ENCODE measurements at regions not wholly inside any gene's neighbourhood (a gene's known extent, or its start where the extent isn't known, plus 50 kb on each side); places are given as distances from the start of the nearest gene placed in this dataset.

DNA sequence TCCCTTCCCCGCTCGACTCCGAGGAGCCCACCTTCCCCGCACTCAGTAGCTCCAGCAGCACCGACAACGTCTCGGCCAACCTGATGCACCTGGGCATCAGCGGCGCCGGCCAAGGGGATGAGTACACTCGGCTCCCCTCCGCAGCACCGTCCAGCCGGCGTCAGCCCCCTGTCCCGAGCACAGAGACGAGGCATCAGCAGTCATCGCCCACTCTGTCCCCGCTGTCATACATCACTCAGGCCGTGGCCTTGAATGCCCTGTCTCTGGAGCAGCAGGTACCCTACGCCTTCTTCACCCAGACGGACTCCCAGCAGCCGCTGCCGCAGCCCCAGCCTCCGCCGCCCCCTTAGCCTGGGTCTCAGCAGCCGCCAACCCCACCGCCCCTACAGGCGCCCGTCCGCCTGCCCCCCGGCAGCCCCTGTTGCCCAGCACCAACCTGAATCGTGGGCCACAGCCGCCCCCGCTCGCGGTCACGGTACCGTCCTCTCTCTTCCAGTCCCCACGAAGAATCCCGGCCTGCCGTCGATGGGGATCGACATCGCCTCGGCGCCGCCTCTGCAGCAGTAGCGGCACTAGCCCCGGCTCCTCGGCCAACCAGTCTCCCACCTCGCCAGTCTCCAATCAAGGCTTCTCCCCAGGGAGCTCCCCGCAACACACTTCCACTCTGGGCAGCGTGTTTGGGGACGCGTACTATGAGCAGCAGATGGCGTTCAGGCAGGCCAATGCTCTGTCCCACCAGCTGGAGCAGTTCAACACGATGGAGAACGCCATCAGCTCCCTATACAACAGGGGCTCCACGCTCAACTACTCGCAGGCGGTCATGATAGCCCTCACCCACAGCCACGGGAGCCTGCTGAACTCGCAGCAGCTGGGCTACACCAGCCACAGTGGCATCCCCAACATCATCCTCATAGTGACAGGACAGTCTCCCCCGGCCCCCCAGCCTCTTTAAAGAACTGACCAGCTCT is 1195.9 kb upstream of the CHAC2 start:
- Histone ChIP-seq H3K4me1 (no peaks in the 10 kb centered on the region), H3K27ac (no peak overlapping the region), H3K4me3 (no peak overlapping the region), H3K36me3 (no peaks in the 10 kb centered on the region), H3K9me3 (no peaks in the 10 kb centered on the region), H3K27me3 (no peaks in the 10 kb centered on the region)
- intact Hi-C loops (cut with DNase I; ENCODE audit: low total_unique reads), result no loop called here
- TF ChIP-seq POLR2A (IDR thresholded peaks at IDR 0.05), result no peak
- TF ChIP-seq, protein P1, sequence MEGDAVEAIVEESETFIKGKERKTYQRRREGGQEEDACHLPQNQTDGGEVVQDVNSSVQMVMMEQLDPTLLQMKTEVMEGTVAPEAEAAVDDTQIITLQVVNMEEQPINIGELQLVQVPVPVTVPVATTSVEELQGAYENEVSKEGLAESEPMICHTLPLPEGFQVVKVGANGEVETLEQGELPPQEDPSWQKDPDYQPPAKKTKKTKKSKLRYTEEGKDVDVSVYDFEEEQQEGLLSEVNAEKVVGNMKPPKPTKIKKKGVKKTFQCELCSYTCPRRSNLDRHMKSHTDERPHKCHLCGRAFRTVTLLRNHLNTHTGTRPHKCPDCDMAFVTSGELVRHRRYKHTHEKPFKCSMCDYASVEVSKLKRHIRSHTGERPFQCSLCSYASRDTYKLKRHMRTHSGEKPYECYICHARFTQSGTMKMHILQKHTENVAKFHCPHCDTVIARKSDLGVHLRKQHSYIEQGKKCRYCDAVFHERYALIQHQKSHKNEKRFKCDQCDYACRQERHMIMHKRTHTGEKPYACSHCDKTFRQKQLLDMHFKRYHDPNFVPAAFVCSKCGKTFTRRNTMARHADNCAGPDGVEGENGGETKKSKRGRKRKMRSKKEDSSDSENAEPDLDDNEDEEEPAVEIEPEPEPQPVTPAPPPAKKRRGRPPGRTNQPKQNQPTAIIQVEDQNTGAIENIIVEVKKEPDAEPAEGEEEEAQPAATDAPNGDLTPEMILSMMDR (IDR thresholded peaks at IDR 0.05), result no peak
- no peak for DNase-seq

DNA sequence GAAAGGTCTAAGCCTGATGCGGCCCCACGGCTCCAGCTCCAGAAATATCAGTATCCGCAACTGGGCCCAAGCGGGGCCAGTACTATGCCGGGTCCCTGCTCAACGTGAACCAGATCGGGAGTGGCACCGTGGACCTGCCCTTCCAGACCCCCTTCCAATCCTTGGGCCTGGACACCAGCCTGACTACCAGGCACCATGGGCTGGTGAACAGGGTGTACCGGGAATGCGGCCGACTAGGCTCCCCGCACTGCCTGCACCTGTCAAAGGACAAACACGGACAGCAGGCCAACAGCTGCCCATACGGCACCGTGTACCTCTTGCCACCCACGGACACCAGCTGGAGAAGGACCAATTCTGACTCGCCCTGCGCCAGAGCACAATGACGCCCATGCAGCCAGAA is 1196.9 kb upstream of the CHAC2 start:
- Histone ChIP-seq H3K4me3 (no peak overlapping the region), H3K9me3 (no peaks in the 10 kb centered on the region), H3K27me3 (no peaks in the 10 kb centered on the region), H3K36me3 (no peaks in the 10 kb centered on the region), H3K27ac (no peak overlapping the region), H3K4me1 (no peaks in the 10 kb centered on the region)
- intact Hi-C loops (cut with DNase I; ENCODE audit: low total_unique reads), result no loop called here
- no peak for DNase-seq
- TF ChIP-seq, protein P1 (IDR thresholded peaks at IDR 0.05), result no peak
- no peak for TF ChIP-seq POLR2A (IDR thresholded peaks at IDR 0.05)

DNA sequence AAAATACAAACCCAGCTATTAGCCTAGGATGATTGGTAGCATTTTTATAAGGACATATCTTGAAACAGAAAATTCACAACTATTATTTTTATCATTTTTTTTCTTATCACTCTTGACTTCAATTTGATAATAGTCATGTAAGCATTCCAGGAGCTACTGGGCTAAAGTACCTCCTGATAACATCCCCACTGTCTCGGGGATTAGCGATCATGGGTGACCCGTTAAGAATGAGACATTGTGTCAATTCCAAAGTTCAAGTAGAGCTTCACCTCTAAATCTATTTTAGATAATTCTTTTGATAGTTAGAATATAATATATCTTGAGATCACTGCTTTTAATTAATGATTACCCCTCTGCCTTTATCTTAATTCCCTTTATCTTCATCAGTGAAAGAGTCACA is 1204.5 kb upstream of the CHAC2 start:
- Histone ChIP-seq H3K36me3 (no peaks in the 10 kb centered on the region), H3K4me3 (no peak overlapping the region), H3K27me3 (no peaks in the 10 kb centered on the region), H3K4me1 (no peaks in the 10 kb centered on the region), H3K9me3 (no peaks in the 10 kb centered on the region), H3K27ac (no peak overlapping the region)
- intact Hi-C loops (cut with DNase I; ENCODE audit: low total_unique reads), result no loop called here
- TF ChIP-seq, protein P1 (IDR thresholded peaks at IDR 0.05), result no peak
- no peak for TF ChIP-seq POLR2A (IDR thresholded peaks at IDR 0.05)
- DNase-seq, result no peak

DNA sequence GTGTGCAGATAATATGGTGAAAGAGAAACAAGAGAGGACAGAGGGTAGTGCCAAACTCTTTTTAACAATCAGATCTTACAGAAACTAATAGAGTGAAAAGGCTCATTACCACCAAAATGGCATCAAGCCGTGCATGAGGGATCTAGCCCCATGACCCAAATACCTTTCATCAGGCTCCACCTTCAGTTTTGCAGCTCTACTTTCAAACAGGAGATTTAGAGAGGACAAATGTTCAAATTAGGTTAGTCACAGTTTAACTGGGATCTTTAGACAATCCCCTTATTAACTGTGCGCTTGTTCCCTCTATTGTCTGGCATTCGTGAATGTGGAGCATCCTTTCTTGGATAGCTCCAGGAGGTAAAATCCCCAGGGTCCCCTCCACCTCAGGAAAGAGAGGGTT is 1209.3 kb upstream of the CHAC2 start:
- H3K9me3 ChIP-seq, result no peaks in the 10 kb centered on the region
- no peaks in the 10 kb centered on the region for H3K36me3 ChIP-seq
- no peaks in the 10 kb centered on the region for H3K4me1 ChIP-seq
- no peak for DNase-seq
- no peak overlapping the region for H3K4me3 ChIP-seq
- no peak overlapping the region for H3K27ac ChIP-seq
- TF ChIP-seq, protein P1 (IDR thresholded peaks at IDR 0.05), result no peak
- TF ChIP-seq POLR2A (IDR thresholded peaks at IDR 0.05), result no peak
- intact Hi-C loops (cut with DNase I; ENCODE audit: low total_unique reads), result no loop called here
- H3K27me3 ChIP-seq, result no peaks in the 10 kb centered on the region

DNA sequence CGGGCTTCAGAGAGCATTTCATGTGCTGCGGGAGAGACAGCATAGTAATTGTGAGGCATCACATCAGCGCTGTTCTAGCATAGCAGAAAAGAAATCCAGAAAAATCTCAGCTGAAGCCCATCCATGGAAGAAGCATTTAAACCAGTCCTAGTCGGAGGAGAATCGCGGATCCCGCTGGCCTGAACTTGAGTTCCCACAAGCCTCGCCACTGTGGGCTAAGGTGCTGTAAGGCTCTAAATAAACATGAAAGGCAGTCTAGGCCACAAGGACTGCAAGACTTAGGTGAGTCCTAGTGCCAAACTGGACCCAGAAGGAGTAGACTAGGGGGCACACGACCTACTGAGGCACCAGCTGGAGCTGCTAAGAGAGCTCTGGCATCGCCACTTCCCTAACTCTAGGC is 1225.3 kb upstream of the CHAC2 start:
- H3K27ac ChIP-seq, result no peak overlapping the region
- intact Hi-C loops (cut with DNase I; ENCODE audit: low total_unique reads), result no loop called here
- no peaks in the 10 kb centered on the region for H3K9me3 ChIP-seq
- no peaks in the 10 kb centered on the region for H3K4me1 ChIP-seq
- no peak for TF ChIP-seq POLR2A (IDR thresholded peaks at IDR 0.05)
- TF ChIP-seq, protein P1 (IDR thresholded peaks at IDR 0.05), result no peak
- H3K27me3 ChIP-seq, result no peaks in the 10 kb centered on the region
- no peaks in the 10 kb centered on the region for H3K36me3 ChIP-seq
- no peak overlapping the region for H3K4me3 ChIP-seq
- DNase-seq, result no peak
